IMR-90 (cell line): ENCODE measurements at regions not wholly inside any gene's neighbourhood (a gene's known extent, or its start where the extent isn't known, plus 50 kb on each side); places are given as distances from the start of the nearest gene placed in this dataset.

ENCODE experiments used
- ATAC-seq: fragments of 200-7000 bp; cut with Tn5 transposase; 2 replicates; pipeline ENCODE4 v1.9.1; 2020; ENCODE audit warnings: low read depth, mild to moderate bottlenecking, moderate library complexity
- BruUV-seq: library from RNA; stranded (reverse); fragments of 400-500 nt; replicated peaks from 2 replicates; lab custom pipeline; 2021; lab: Mats Ljungman, UMichigan
- CTCF ChIA-PET: fragments of 300-600 bp; formaldehyde crosslinking; extraction: SDS; loops from one replicate; lab custom pipeline; 2021; ENCODE audit warnings: antibody characterized with exemption; lab: Yijun Ruan, JAX
- POLR2A ChIA-PET: fragments of 300-600 bp; sonication (Branson Sonifier 250); formaldehyde crosslinking; loops from one replicate; lab custom pipeline; 2022; ENCODE audit warnings: antibody characterized with exemption; ENCODE audit not compliant: unreplicated experiment; lab: Charles Lee
- DNase-seq: peaks from one replicate; pipeline ENCODE4 v3.0.0; 2013
- H2AFZ ChIP-seq: replicated peaks from 2 replicates; pipeline ENCODE3; 2013; ENCODE audit warnings: low read length, mild to moderate bottlenecking; ENCODE audit not compliant: poor library complexity
- H2AK5ac ChIP-seq: 2 replicates; pipeline ENCODE4 v1.6.1; 2013; ENCODE audit warnings: low read depth, low read length, inconsistent platforms
- H2AK9ac ChIP-seq: replicated peaks from 2 replicates; pipeline ENCODE3; 2013; ENCODE audit warnings: mild to moderate bottlenecking, low read depth, low read length, moderate library complexity; ENCODE audit not compliant: poor library complexity
- H2BK120ac ChIP-seq: 2 replicates; pipeline ENCODE4 v1.6.1; 2013; ENCODE audit warnings: low read depth, low read length, inconsistent platforms
- H2BK15ac ChIP-seq: 3 replicates; pipeline ENCODE4 v1.6.1; 2013; ENCODE audit warnings: low read depth, low read length, inconsistent platforms
- H2BK20ac ChIP-seq: 2 replicates; pipeline ENCODE4 v1.6.1; 2013; ENCODE audit warnings: low read depth, mild to moderate bottlenecking, inconsistent platforms, low read length, moderate library complexity
- H2BK5ac ChIP-seq: 2 replicates; pipeline ENCODE4 v1.6.1; 2013; ENCODE audit warnings: mild to moderate bottlenecking, low read depth, low read length, inconsistent platforms; ENCODE audit not compliant: poor library complexity, severe bottlenecking
- H3K14ac ChIP-seq: replicated peaks from 2 replicates; pipeline ENCODE4 v1.6.1; 2013; ENCODE audit warnings: low read depth, low read length, inconsistent platforms
- H3K18ac ChIP-seq: 2 replicates; pipeline ENCODE4 v1.6.1; 2013; ENCODE audit warnings: low read depth, low read length, control low read depth
- H3K23ac ChIP-seq: 2 replicates; pipeline ENCODE4 v1.6.1; 2013; ENCODE audit warnings: low read depth, low read length, inconsistent platforms
- H3K27ac ChIP-seq: 2 replicates; pipeline ENCODE4 v1.5.1; 2013; ENCODE audit warnings: mild to moderate bottlenecking, control low read depth, low read length; ENCODE audit not compliant: insufficient read depth
- H3K27me3 ChIP-seq: 2 replicates; pipeline ENCODE4 v1.6.1; 2013; ENCODE audit warnings: low read length; ENCODE audit not compliant: control insufficient read depth, insufficient read depth
- H3K36me3 ChIP-seq: 2 replicates; pipeline ENCODE4 v1.6.1; 2013; ENCODE audit warnings: low read length, mixed read lengths; ENCODE audit not compliant: control insufficient read depth, insufficient read depth
- H3K4ac ChIP-seq: 2 replicates; pipeline ENCODE4 v1.6.1; 2013; ENCODE audit warnings: low read depth, low read length, inconsistent platforms
- H3K4me1 ChIP-seq: 2 replicates; pipeline ENCODE4 v1.6.1; 2013; ENCODE audit warnings: low read length, mixed read lengths; ENCODE audit not compliant: control insufficient read depth, insufficient read depth
- H3K4me2 ChIP-seq: 2 replicates; pipeline ENCODE4 v1.6.1; 2013; ENCODE audit warnings: low read depth, mild to moderate bottlenecking, control low read depth, low read length, moderate library complexity
- H3K4me3 ChIP-seq: 2 replicates; pipeline ENCODE4 v1.5.1; 2013; ENCODE audit warnings: low read depth, mild to moderate bottlenecking, control low read depth, low read length, moderate library complexity; ENCODE audit not compliant: insufficient read depth
- H3K56ac ChIP-seq: 2 replicates; pipeline ENCODE4 v1.6.1; 2013; ENCODE audit warnings: low read length, inconsistent platforms; ENCODE audit not compliant: insufficient read depth; ENCODE audit errors: extremely low read depth
- H3K79me1 ChIP-seq, 2 experiments: 2 replicates each; pipeline ENCODE4 v1.6.1; 2013; ENCODE audit warnings: low read length in 2 of 2, inconsistent platforms in 1 of 2, low read depth in 1 of 2
- H3K9ac ChIP-seq: 2 replicates; pipeline ENCODE4 v1.6.1; 2013; ENCODE audit warnings: low read depth, low read length, control low read depth
- H3K9me1 ChIP-seq: 2 replicates; pipeline ENCODE4 v1.6.1; 2013; ENCODE audit warnings: low read length, inconsistent platforms; ENCODE audit not compliant: insufficient read depth
- H3K9me3 ChIP-seq: 2 replicates; pipeline ENCODE4 v1.6.1; 2013; ENCODE audit warnings: low read length; ENCODE audit not compliant: control insufficient read depth, insufficient read depth
- H4K20me1 ChIP-seq: 2 replicates; pipeline ENCODE4 v1.6.1; 2013; ENCODE audit warnings: low read length, inconsistent platforms; ENCODE audit not compliant: insufficient read depth
- H4K5ac ChIP-seq: 2 replicates; pipeline ENCODE4 v1.6.1; 2013; ENCODE audit warnings: mild to moderate bottlenecking, low read depth, low read length, control low read depth
- H4K8ac ChIP-seq, 2 experiments: 2 replicates each; pipeline ENCODE4 v1.6.1; 2013; ENCODE audit warnings: low read depth in 2 of 2, low read length in 2 of 2, control low read depth in 1 of 2, inconsistent platforms in 1 of 2
- H4K91ac ChIP-seq: 2 replicates; pipeline ENCODE4 v1.6.1; 2013; ENCODE audit warnings: low read depth, low read length, inconsistent platforms; ENCODE audit not compliant: insufficient read depth
- CEBPB ChIP-seq: IDR thresholded peaks from 2 replicates; pipeline ENCODE4 v1.6.1; 2012; ENCODE audit warnings: low read depth, low read length, improper control_type of control experiment
- CTCF ChIP-seq: conservative IDR thresholded peaks from 2 replicates; pipeline ENCODE4 v1.5.1; 2012; ENCODE audit warnings: mild to moderate bottlenecking, low read depth, low read length, improper control_type of control experiment
- FOS ChIP-seq: fragments of 150-350 bp; IDR thresholded peaks from 2 replicates; pipeline ENCODE4 v1.6.1; 2016; ENCODE audit warnings: low read depth, low read length
- MAFK ChIP-seq: IDR thresholded peaks from 2 replicates; pipeline ENCODE4 v1.6.1; 2012; ENCODE audit warnings: low read depth, low read length, improper control_type of control experiment
- MAZ ChIP-seq: IDR thresholded peaks from 2 replicates; pipeline ENCODE4 v1.6.1; 2012; ENCODE audit warnings: low read depth, mild to moderate bottlenecking, low read length, improper control_type of control experiment, moderate library complexity, borderline replicate concordance
- MXI1 ChIP-seq: IDR thresholded peaks from 2 replicates; pipeline ENCODE4 v1.6.1; 2012; ENCODE audit warnings: low read depth, mild to moderate bottlenecking, low read length, moderate library complexity, borderline replicate concordance
- NFE2L2 ChIP-seq: fragments of 150-350 bp; IDR thresholded peaks from 2 replicates; pipeline ENCODE4 v1.6.1; 2016; ENCODE audit warnings: low read depth, mild to moderate bottlenecking, low read length
- POLR2A ChIP-seq: IDR thresholded peaks from 2 replicates; pipeline ENCODE4 v1.6.1; 2012; ENCODE audit warnings: mild to moderate bottlenecking, low read depth, low read length
- RAD21 ChIP-seq: IDR thresholded peaks from 2 replicates; pipeline ENCODE4 v1.6.1; 2012; ENCODE audit warnings: low read length, improper control_type of control experiment
- RCOR1 ChIP-seq: IDR thresholded peaks from 2 replicates; pipeline ENCODE4 v1.6.1; 2012; ENCODE audit warnings: mild to moderate bottlenecking, low read length, improper control_type of control experiment; ENCODE audit not compliant: insufficient replicate concordance
- RFX5 ChIP-seq: IDR thresholded peaks from 2 replicates; pipeline ENCODE4 v1.8.0; 2012; ENCODE audit warnings: low read depth, mild to moderate bottlenecking, low read length, moderate library complexity
- SMC3 ChIP-seq: fragments of 150-350 bp; IDR thresholded peaks from 2 replicates; pipeline ENCODE4 v1.6.1; 2016; ENCODE audit warnings: low read depth, mild to moderate bottlenecking, antibody characterized with exemption, low read length, moderate library complexity
- WGBS, 2 experiments: methylation state at CpG; one replicate each; pipeline versions ENCODE4 v1.1.5 to v1.1.7; 2013; ENCODE audit warnings: missing lambda C conversion rate in 2 of 2; ENCODE audit not compliant: insufficient read length in 1 of 2; ENCODE audit errors: extremely low coverage in 2 of 2; 5-methylcytosine and 5-hydroxymethylcytosine counted together
- dilution Hi-C: fragments of 300-500 bp; cut with HindIII; formaldehyde crosslinking; loops from one replicate; pipeline ENCODE4 v1.14.3; 2018; ENCODE audit warnings: low sequenced_read_pairs; ENCODE audit not compliant: unreplicated experiment
- in situ Hi-C: fragments of 300-500 bp; cut with MboI; formaldehyde crosslinking; loops from 3 replicates; pipeline ENCODE4 v1.14.3; 2019; ENCODE audit warnings: low sequenced_read_pairs, inconsistent platforms, mixed read lengths
- intact Hi-C: fragments of 100-400 bp; cut with micrococcal nuclease; formaldehyde crosslinking; loops from 2 replicates; pipeline ENCODE4 v1.10.0; 2022
- TF ChIP-seq, protein P1 (sequence below): fragments of 150-350 bp; IDR thresholded peaks from 2 replicates; pipeline ENCODE4 v1.6.1; 2017; ENCODE audit warnings: mild to moderate bottlenecking, antibody characterized with exemption, low read length, low read depth
- TF ChIP-seq, protein P2 (sequence below): fragments of 150-350 bp; IDR thresholded peaks from 2 replicates; pipeline ENCODE4 v1.6.1; 2016; ENCODE audit warnings: low read depth, mild to moderate bottlenecking, low read length, moderate library complexity, borderline replicate concordance

DNA sequence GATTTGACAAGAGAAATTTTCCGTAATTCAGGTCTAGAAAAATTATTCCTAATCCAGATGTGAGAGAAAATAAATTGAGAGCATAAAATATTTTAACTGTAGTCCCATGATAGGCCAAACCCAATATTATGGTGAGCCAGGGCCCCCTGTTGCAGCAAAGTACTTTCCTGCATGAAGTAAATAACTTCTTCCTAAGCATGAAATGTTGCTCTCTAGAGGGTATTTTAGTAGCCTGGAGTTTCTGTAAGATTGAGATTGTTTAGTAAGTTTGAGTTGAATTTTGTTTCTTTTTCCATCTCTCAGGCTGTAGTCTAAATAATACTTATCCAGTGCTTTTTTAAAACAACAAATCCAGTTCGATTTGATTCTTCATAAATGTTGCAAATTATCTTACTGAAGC lies 317.5 kb upstream of the MPDZ start:
- Histone ChIP-seq H2AK9ac (no peak overlapping the region), H3K27me3 (no peaks in the 10 kb centered on the region), H2BK5ac (no peak overlapping the region), H3K56ac (no peak overlapping the region), H4K5ac (no peak overlapping the region), H3K4me3 (no peak overlapping the region), H3K9ac (no peak overlapping the region), H3K9me3 (no peaks in the 10 kb centered on the region), H2BK120ac (no peak overlapping the region), H3K4me1 (no peaks in the 10 kb centered on the region), H3K23ac (no peak overlapping the region), H4K20me1 (no peaks in the 10 kb centered on the region), H3K36me3 (no peaks in the 10 kb centered on the region), H3K14ac (no peak overlapping the region), H4K8ac (no peak overlapping the region), H2AFZ (no peak overlapping the region), H3K79me1 (no peaks in the 10 kb centered on the region), H3K18ac (no peak overlapping the region), H2BK15ac (no peak overlapping the region), H3K9me1 (no peaks in the 10 kb centered on the region), H3K27ac (no peak overlapping the region), H2AK5ac (no peak overlapping the region), H2BK20ac (no peak overlapping the region), H4K91ac (no peak overlapping the region), H3K4ac (no peak overlapping the region), H3K4me2 (no peak overlapping the region)
- BruUV-seq, result no TSS peak
- no peak for TF ChIP-seq FOS
- TF ChIP-seq MXI1, result no peak
- TF ChIP-seq POLR2A, result no peak
- no peak for TF ChIP-seq RAD21
- no peak for TF ChIP-seq CEBPB
- TF ChIP-seq, protein P1, sequence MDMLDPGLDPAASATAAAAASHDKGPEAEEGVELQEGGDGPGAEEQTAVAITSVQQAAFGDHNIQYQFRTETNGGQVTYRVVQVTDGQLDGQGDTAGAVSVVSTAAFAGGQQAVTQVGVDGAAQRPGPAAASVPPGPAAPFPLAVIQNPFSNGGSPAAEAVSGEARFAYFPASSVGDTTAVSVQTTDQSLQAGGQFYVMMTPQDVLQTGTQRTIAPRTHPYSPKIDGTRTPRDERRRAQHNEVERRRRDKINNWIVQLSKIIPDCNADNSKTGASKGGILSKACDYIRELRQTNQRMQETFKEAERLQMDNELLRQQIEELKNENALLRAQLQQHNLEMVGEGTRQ, result no peak
- no peak for TF ChIP-seq RCOR1
- no peak for TF ChIP-seq NFE2L2
- TF ChIP-seq SMC3, result no peak
- TF ChIP-seq MAZ, result no peak
- TF ChIP-seq, protein P2, sequence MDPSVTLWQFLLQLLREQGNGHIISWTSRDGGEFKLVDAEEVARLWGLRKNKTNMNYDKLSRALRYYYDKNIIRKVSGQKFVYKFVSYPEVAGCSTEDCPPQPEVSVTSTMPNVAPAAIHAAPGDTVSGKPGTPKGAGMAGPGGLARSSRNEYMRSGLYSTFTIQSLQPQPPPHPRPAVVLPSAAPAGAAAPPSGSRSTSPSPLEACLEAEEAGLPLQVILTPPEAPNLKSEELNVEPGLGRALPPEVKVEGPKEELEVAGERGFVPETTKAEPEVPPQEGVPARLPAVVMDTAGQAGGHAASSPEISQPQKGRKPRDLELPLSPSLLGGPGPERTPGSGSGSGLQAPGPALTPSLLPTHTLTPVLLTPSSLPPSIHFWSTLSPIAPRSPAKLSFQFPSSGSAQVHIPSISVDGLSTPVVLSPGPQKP, result no peak
- TF ChIP-seq MAFK, result no peak
- no peak for TF ChIP-seq CTCF
- no peak for TF ChIP-seq RFX5
- WGBS, 2 experiments, result no CpG with 5 or more reads among the region's 2 CpGs
- CTCF ChIA-PET, result no interaction called here
- POLR2A ChIA-PET, result no interaction called here
- in situ Hi-C loops (no loop called here), dilution Hi-C loops (no loop called here), intact Hi-C loops (no loop called here)
- ATAC-seq, result no peak
- DNase-seq, result no peak
